GM06990 (cell line): ENCODE measurements at regions not wholly inside any gene's neighbourhood (a gene's known extent, or its start where the extent isn't known, plus 50 kb on each side); places are given as distances from the start of the nearest gene placed in this dataset.

Experiments used
- DNase-seq: peaks from one replicate; pipeline ENCODE4 v3.0.0-alpha.2; 2011; ENCODE audit not compliant: insufficient read length; ENCODE audit errors: extremely low read depth
- H3K27me3 ChIP-seq: replicated peaks from 2 replicates; pipeline ENCODE4 v1.6.0; 2011; ENCODE audit warnings: low read length; ENCODE audit not compliant: control insufficient read depth, insufficient read depth
- H3K36me3 ChIP-seq: 2 replicates; pipeline ENCODE4 v1.5.1; 2011; ENCODE audit warnings: low read length; ENCODE audit not compliant: control insufficient read depth, insufficient read depth
- H3K4me3 ChIP-seq: replicated peaks from 2 replicates; pipeline ENCODE4 v1.5.1; 2011; ENCODE audit warnings: low read depth, mild to moderate bottlenecking, control low read depth, low read length
- CTCF ChIP-seq: IDR thresholded peaks from 2 replicates; pipeline ENCODE4 v1.5.1; 2011; ENCODE audit warnings: low read length, control low read depth, mild to moderate bottlenecking, inconsistent platforms; ENCODE audit not compliant: insufficient read depth, poor library complexity, severe bottlenecking

- TF ChIP-seq CTCF = no peak
- no peaks in the 10 kb centered on the region for H3K36me3 ChIP-seq
- H3K4me3 ChIP-seq = no peak overlapping the region
- no peak for DNase-seq
- no peaks in the 10 kb centered on the region for H3K27me3 ChIP-seq
These were observed 138.1 kb downstream of the RFPL4B start for GRCh38 chr6:112485120-112485826.

GRCh38 chr6:112485827-112486212 lies 138.7 kb downstream of the RFPL4B start:
- TF ChIP-seq CTCF = no peak
- DNase-seq = no peak

GRCh38 chr6:112486454-112486853 lies 139.3 kb downstream of the RFPL4B start:
- no peak overlapping the region for H3K4me3 ChIP-seq
- H3K27me3 ChIP-seq = no peaks in the 10 kb centered on the region
- TF ChIP-seq CTCF = no peak
- no peaks in the 10 kb centered on the region for H3K36me3 ChIP-seq
- no peak for DNase-seq

More at GRCh38 chr6:112485827-112486212, 138.7 kb downstream of the RFPL4B start:
- Histone ChIP-seq H3K27me3 (no peaks in the 10 kb centered on the region), H3K4me3 (no peak overlapping the region), H3K36me3 (no peaks in the 10 kb centered on the region)

GRCh38 chr6:112488238-112488637 lies 141.1 kb downstream of the RFPL4B start:
- Histone ChIP-seq H3K4me3 (no peak overlapping the region), H3K27me3 (no peaks in the 10 kb centered on the region), H3K36me3 (no peaks in the 10 kb centered on the region)
- TF ChIP-seq CTCF = no peak
- DNase-seq = no peak

- no peaks in the 10 kb centered on the region for H3K36me3 ChIP-seq
- no peaks in the 10 kb centered on the region for H3K27me3 ChIP-seq
- no peak for DNase-seq
- TF ChIP-seq CTCF = no peak
- no peak overlapping the region for H3K4me3 ChIP-seq
These were observed 154.6 kb downstream of the RFPL4B start for GRCh38 chr6:112501705-112502104.
